Neural crest cell (in vitro differentiated cells): ENCODE measurements at regions not wholly inside any gene's neighbourhood (a gene's known extent, or its start where the extent isn't known, plus 50 kb on each side); places are given as distances from the start of the nearest gene placed in this dataset.

Source experiments
- DNase-seq: peaks from one replicate; pipeline ENCODE4 v3.0.0; 2021; ENCODE audit warnings: low read depth, mixed read lengths, low spot score
- H3K27ac Mint-ChIP-seq: one replicate; pipeline ENCODE4 v1.8.0; 2021; ENCODE audit warnings: mild to moderate bottlenecking, mixed read lengths; ENCODE audit not compliant: unreplicated experiment
- H3K27me3 Mint-ChIP-seq: 2 replicates; pipeline ENCODE4 v1.8.0; 2021; ENCODE audit warnings: low read depth, mild to moderate bottlenecking, mixed read lengths
- H3K36me3 Mint-ChIP-seq: 2 replicates; pipeline ENCODE4 v1.8.0; 2021; ENCODE audit warnings: low read depth, mild to moderate bottlenecking, mixed read lengths
- H3K4me1 Mint-ChIP-seq: 2 replicates; pipeline ENCODE4 v1.8.0; 2021; ENCODE audit warnings: mixed read lengths
- H3K4me3 Mint-ChIP-seq: one replicate; pipeline ENCODE4 v1.8.0; 2021; ENCODE audit warnings: mild to moderate bottlenecking, mixed read lengths
- H3K9me3 Mint-ChIP-seq: 2 replicates; pipeline ENCODE4 v1.8.0; 2021; ENCODE audit warnings: mixed read lengths
- CTCF ChIP-seq: fragments of 200-600 bp; sonication (generic); conservative IDR thresholded peaks from 2 replicates; pipeline ENCODE4 v1.5.0; 2021; ENCODE audit warnings: antibody characterized with exemption, mild to moderate bottlenecking

DNA sequence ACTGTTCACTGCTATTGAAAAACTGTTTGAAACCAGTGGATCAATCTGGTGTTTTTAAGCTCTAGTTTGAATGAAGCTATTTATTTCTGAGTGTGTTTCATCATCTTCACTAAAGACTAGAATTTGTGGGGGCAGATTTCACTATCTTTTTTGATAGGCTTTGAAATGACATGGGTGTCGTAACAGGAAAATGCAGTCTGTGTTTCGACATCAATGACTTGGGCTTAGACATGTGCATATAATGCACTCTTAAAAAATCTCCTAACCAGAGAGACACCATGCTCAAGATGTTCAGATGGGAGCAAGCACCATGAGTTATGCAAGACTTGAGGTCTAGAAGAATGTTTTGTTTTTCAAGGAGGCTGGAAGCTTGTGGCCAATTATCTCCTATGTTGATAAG is 221.6 kb downstream of the GPD2 start:
- no peak overlapping the region for H3K4me3 Mint-ChIP-seq
- H3K27me3 Mint-ChIP-seq = no peaks in the 10 kb centered on the region
- no peak overlapping the region for H3K27ac Mint-ChIP-seq
- peaks cover 8% of the 10 kb centered on the region for H3K9me3 Mint-ChIP-seq
- DNase-seq = no peak
- no peak for TF ChIP-seq CTCF
- peaks cover 2% of the 10 kb centered on the region for H3K36me3 Mint-ChIP-seq
- H3K4me1 Mint-ChIP-seq = no peaks in the 10 kb centered on the region

DNA sequence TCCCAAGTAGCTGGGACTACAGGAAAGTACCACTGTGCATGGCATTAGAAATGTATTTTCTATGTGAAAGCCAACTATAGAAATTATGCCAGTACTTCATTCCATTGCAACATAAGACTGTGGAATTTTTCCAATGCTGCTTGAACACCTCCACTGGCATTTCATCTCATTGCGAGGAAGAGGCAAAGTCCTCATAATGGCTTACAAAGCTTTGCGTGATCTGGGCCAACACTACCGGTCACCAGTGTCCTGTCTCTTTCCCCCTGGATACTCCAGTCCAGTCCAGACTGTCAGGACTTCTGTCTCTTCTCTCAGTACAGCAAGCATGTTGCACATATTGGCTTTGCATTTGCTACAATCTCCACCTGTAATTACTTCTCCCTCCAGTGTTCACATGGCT is 223.5 kb downstream of the GPD2 start:
- no peaks in the 10 kb centered on the region for H3K27me3 Mint-ChIP-seq
- H3K4me1 Mint-ChIP-seq = no peaks in the 10 kb centered on the region
- no peak overlapping the region for H3K4me3 Mint-ChIP-seq
- no peak for DNase-seq
- peaks cover 8% of the 10 kb centered on the region for H3K9me3 Mint-ChIP-seq
- no peak overlapping the region for H3K27ac Mint-ChIP-seq
- TF ChIP-seq CTCF = no peak
- H3K36me3 Mint-ChIP-seq = peaks cover 2% of the 10 kb centered on the region

GRCh38 chr2:156663757-156664409 is 227.7 kb downstream of the GPD2 start:
- Mint-ChIP-seq H3K4me3 (no peak overlapping the region), H3K27ac (no peak overlapping the region), H3K9me3 (peaks cover 21% of the 10 kb centered on the region), H3K27me3 (no peaks in the 10 kb centered on the region), H3K4me1 (no peaks in the 10 kb centered on the region), H3K36me3 (peaks cover 2% of the 10 kb centered on the region)
- DNase-seq = no peak
- no peak for TF ChIP-seq CTCF

- no peak for DNase-seq
- Mint-ChIP-seq H3K36me3 (peaks cover 5% of the 10 kb centered on the region), H3K27me3 (no peaks in the 10 kb centered on the region), H3K9me3 (peaks cover 23% of the 10 kb centered on the region), H3K4me3 (no peak overlapping the region), H3K4me1 (no peaks in the 10 kb centered on the region), H3K27ac (no peak overlapping the region)
- no peak for TF ChIP-seq CTCF
Observed at GRCh38 chr2:156666130-156666785, 230.1 kb downstream of the GPD2 start.

- Mint-ChIP-seq H3K27me3 (no peaks in the 10 kb centered on the region), H3K9me3 (peaks cover 16% of the 10 kb centered on the region), H3K36me3 (peaks cover 3% of the 10 kb centered on the region), H3K4me3 (no peak overlapping the region), H3K27ac (no peak overlapping the region), H3K4me1 (no peaks in the 10 kb centered on the region)
- TF ChIP-seq CTCF = no peak
- no peak for DNase-seq
Observed at GRCh38 chr2:156670104-156670503, 233.9 kb downstream of the GPD2 start.
